Stimulated activated CD4-positive, alpha-beta T cell treated with anti-CD3 and anti-CD28 coated beads, Interleukin-2, amount 100 ng/mL, for 48 hours (primary cell): ENCODE measurements at regions not wholly inside any gene's neighbourhood (a gene's known extent, or its start where the extent isn't known, plus 50 kb on each side); places are given as distances from the start of the nearest gene placed in this dataset.

Experiments used
- DNase-seq, 2 donors: peaks; one replicate each; pipeline ENCODE4 v3.0.0-alpha.2; 2020

GRCh38 chr9:135220601-135221575 is 133.4 kb downstream of the OLFM1 start:
- no peak for DNase-seq

- no peak for DNase-seq
Observed at GRCh38 chr9:135221576-135221950, 134.1 kb downstream of the OLFM1 start.

GRCh38 chr9:135221951-135222631 is 134.6 kb downstream of the OLFM1 start:
- no peak for DNase-seq

DNA sequence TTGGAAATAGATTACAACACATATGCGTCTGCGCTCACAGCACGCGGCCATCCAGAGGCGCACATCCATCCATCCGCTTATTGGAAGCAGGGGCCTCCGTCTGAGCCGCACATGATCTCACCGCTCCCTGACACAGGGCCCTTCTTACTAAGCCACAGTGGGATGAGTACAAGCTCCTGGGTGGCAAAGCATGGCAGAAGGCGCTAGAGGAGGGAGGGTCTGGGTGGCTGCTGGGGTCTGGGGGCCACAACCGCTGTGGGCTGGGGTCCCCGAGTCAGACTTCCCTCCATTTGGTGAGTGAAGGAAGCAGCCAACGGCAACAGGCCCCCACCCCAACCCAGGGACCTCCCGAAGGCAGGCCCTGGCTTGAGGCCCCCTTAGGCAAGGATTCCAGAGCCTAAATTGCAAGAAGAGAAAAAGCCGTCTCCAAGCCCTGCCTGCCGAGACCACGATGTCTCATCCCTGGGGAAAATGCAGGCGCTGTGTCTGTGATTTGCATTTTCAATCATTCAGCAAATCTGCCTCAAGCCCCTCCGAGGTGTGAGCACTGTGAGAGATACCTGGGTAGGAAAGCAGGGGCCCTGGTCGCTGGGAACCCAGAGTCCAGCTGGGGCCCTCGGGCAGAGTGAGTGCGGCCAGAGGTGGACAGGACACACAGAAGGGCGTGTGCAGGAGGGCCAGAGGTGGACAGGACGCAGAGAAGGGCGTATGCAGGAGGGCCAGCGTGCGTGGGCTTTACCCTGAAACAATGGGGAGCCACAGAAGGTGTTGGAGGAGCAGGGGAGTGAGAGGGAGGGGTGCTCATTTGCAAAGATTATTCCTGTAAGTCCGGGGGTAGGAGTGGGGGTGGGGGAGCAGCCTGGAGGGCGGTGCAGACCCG is 135.7 kb downstream of the OLFM1 start:
- no peak for DNase-seq

DNA sequence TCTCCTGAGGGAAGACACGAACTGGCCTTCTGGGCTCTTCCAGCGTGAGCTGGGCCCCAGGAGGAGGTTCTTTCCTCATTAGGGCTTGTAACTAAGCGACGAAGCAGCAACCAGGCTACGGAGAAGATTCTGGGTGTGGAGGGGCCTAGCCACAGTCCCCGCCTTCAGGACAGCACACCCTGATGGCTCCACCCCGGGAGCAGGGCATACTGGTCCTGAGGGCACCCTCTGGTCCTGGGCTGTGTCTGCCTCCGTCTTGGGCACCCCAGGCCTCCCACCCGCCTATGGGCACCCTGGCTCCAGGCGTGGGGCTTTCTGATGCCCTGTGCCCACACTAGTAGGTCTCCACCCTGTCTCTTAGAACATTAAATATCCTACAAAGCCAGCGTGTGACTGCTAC is 136.4 kb downstream of the OLFM1 start:
- DNase-seq = no peak

DNA sequence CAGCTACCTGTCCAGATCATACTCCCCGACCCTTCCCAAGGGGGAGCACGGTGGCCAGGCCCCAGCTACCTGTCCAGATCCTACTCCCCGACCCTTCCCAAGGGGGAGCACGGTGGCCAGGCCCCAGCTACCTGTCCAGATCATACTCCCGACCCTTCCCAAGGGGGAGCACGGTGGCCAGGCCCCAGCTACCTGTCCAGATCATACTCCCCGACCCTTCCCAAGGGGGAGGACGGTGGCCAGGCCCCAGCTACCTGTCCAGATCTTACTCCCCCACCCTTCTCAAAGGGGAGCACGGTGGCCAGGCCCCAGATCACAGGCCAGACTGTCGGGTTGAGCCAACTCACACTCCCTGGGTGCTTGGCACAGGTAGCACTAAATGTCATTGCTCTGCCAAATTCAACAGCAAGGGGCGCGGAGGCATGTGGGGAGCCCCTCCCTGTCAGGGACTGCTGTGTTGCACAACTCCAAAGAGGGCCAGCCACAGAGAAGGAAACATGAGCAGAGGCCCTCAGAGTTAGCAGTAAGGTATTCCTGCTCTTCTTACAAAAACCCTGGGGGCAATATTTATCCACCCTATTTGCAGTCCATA is 136.9 kb downstream of the OLFM1 start:
- DNase-seq = no peak

- no peak for DNase-seq
Observed at GRCh38 chr9:135224921-135225541, 137.6 kb downstream of the OLFM1 start.

- DNase-seq = no peak
Observed at GRCh38 chr9:135225619-135226228, 138.3 kb downstream of the OLFM1 start.

DNA sequence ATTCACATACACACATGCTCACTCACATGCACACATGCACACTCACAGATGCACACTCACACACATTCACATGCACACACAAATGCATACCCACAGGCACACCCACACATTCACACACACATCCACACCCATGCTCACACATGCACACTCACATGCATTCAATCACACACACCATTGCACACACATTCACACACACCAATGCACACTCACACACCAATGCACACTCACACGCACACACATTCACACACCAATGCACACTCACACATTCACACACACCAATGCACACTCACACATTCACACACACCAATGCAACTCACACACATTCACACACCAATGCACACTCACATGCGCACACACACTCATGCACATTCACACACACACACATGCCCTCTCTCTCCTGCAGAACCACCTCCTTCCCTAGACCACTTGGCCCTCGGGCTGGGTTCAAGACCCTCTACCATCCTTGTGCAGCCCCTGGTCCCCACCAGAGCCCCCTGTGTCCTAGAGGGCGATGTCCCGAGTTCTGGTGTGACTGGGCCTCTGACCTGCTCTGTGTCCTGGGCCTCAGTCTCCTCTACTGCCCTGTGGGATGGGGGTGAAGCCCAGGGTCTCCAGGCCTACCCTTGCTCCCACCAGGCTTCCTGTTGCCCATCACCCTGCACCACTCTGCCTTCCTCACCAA is 139.0 kb downstream of the OLFM1 start:
- DNase-seq = no peak

- no peak for DNase-seq
Observed at GRCh38 chr9:135227641-135228251, 140.3 kb downstream of the OLFM1 start.

GRCh38 chr9:135228345-135228982 is 141.0 kb downstream of the OLFM1 start:
- no peak for DNase-seq

DNA sequence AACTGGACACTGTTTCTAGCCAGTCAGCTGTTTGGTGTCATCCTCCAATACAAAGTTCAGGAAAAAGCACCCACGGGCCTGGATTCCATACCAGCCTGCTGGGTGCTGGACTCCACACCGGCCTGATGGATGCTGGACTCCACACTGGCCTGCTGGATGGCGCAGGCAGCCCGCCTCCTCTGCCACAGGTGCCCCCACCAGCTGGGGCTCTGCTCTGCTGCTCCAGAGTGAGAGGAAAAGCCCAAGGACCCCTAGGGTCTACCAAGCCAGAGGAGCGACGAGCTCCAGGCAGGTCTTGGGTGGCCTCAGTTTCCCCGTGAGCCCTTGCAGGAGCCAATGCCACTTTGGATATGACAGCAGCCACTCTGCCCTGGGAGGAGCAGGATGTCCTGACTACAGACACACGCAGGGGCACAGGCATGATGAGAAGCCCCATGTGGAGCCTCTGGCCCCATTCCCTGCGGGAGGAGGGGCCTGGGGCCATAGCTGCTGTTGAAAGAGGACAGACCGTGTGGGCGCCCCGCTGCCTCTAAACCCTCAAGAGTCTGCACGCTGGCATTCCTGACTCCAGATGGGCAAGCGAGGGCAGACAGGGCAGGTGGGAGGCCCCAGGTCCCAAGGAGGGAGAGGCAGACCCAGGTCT is 141.6 kb downstream of the OLFM1 start:
- DNase-seq = no peak

DNA sequence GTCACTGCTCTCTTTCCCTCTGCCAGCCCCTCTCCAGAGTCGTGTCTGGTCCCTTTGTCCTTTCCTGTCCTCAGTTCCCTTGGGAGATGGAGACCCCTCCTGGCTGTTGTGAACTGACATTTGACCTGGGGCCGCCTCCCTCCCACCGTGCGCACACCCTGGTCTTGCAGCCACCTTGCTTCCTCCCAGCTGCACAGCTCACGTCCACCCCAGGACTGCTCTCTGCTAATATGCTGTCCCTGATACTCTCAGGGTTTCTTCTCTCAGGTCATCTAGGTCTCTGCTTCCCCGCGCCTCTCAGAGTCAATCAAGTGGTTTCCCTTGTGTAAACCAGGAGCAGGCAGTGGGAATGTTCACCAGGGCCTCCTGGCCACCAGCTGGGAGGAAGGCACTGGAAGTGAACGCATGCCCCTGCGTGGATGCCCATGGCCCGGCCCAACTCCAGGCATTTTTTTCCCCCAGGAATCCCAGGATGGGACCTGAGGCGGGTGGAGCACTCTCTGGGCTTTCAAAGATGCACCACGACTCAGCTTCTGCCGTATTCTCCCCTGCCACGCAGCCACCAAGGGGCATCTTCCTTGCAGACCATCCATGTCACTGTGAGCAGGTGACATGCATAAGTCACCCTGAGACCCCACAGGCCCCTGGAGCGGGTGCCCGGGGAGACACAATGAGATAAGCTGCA is 142.4 kb downstream of the OLFM1 start:
- DNase-seq = no peak

DNA sequence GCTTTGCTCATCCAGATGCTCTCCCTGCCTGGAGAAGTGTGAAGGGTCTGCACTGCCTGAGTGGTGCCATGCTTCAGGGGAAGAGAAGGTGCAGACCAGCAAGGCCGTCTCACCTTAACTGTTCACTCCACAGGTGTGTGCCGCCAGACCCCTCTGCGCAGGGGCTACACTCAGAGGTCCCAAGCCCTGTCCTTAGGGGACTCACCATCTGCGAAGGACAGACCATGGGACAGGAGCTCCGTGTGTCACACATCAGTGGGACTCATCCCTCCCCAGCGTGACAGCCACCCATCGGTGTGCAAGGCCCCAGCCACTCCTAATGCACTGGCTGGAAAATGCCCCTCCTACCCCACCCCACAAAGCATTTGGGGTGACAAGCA is 142.9 kb downstream of the OLFM1 start:
- no peak for DNase-seq

DNA sequence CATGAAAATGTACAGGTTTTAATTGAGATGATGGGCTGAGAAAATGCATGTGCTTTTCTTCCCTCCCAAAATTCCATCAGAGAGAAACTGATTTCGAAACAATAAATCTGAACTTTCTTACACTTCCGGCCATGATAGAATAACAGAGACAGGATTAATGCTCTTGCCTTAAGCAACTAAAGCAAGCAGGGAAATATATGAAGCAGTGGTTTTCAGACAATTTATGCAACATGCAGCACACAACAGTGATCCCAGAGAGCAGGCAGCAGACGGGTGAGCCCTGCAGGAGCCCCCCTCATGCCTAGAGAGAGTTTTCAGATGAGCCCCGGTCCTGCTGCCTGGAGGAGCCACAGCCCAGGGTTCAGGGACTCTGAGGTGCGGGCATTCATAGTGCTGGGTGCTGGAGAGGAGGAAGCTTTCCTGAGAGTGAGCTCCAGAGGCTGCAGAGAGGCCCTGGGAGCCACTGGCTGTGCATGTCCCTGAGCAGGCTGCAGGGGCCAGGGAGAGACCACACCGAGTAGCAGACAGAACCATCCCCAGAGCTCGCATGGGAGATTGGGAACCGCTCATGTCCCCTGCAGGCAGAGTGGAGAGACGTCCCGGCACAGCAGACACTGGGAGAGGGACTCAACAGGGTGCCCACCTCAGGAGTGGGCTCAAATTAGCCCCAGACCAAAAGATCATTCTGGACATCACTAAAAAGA is 143.5 kb downstream of the OLFM1 start:
- no peak for DNase-seq

- no peak for DNase-seq
Observed at GRCh38 chr9:135239100-135239768, 151.8 kb downstream of the OLFM1 start.

- DNase-seq = no peak
Observed at GRCh38 chr9:135239769-135240141, 152.3 kb downstream of the OLFM1 start.

DNA sequence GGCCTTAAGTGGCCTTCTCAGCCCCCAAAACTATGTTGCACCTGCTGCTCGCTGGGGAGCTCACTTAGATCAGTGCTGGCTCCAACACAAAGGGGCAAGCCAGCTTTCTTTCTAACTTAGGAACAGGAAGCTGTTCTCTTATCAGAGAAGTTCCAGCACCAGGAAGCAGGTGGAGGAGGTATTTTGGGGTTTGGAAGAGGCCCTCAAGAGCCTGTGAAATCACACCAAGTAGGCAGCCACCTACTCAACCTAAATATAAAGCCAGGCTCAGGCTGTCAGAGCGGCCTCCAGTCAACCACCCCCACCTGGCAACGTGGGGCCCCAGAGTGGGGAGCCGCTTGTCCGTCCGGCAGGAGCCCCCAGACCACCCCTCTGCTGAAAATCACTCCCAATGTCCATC is 152.8 kb downstream of the OLFM1 start:
- no peak for DNase-seq
